ENCODE measurements at regions not wholly inside any gene's neighbourhood (a gene's known extent, or its start where the extent isn't known, plus 50 kb on each side); places are given as distances from the start of the nearest gene placed in this dataset.

- H4K20me1 ChIP-seq (ENCODE audit: insufficient read depth, poor library complexity, severe bottlenecking), result no peaks in the 10 kb centered on the region
- no peaks in the 10 kb centered on the region for H3K36me3 ChIP-seq (replicated peaks; ENCODE audit: insufficient read depth, low read depth)
- H3K4me1 ChIP-seq (ENCODE audit: insufficient read depth), result no peaks in the 10 kb centered on the region
- H3K79me2 ChIP-seq, result no peaks in the 10 kb centered on the region
- H3K27me3 ChIP-seq, result no peaks in the 10 kb centered on the region
- WGBS (ENCODE audit: low lambda C conversion rate, missing lambda C conversion rate), result 56% methylated on average over 5 of the region's 5 CpGs
- no peaks in the 10 kb centered on the region for H3K9me2 ChIP-seq (replicated peaks; ENCODE audit: insufficient read depth)
- H2AFZ ChIP-seq, result no peak overlapping the region
- H3K4me2 ChIP-seq, result no peak overlapping the region
- DNase-seq (ENCODE audit: low spot score), result peak; percentile 39
- no peak overlapping the region for H3K4me3 ChIP-seq
- no peaks in the 10 kb centered on the region for H3K9me3 ChIP-seq (ENCODE audit: low read depth)
- no peak overlapping the region for H3K27ac ChIP-seq
- TF ChIP-seq EZH2 (IDR thresholded peaks at IDR 0.05; ENCODE audit: borderline replicate concordance) (no peak), EZH2phosphoT487 (IDR thresholded peaks at IDR 0.05; ENCODE audit: low read depth, severe bottlenecking, unreplicated experiment) (no peak)
- TF ChIP-seq, protein P1, sequence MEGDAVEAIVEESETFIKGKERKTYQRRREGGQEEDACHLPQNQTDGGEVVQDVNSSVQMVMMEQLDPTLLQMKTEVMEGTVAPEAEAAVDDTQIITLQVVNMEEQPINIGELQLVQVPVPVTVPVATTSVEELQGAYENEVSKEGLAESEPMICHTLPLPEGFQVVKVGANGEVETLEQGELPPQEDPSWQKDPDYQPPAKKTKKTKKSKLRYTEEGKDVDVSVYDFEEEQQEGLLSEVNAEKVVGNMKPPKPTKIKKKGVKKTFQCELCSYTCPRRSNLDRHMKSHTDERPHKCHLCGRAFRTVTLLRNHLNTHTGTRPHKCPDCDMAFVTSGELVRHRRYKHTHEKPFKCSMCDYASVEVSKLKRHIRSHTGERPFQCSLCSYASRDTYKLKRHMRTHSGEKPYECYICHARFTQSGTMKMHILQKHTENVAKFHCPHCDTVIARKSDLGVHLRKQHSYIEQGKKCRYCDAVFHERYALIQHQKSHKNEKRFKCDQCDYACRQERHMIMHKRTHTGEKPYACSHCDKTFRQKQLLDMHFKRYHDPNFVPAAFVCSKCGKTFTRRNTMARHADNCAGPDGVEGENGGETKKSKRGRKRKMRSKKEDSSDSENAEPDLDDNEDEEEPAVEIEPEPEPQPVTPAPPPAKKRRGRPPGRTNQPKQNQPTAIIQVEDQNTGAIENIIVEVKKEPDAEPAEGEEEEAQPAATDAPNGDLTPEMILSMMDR (IDR thresholded peaks at IDR 0.05; ENCODE audit: poor library complexity), result no peak
Observed at GRCh38 chr3:851098-851790, 241.6 kb upstream of the CNTN6 start.

- no peaks in the 10 kb centered on the region for H3K36me3 ChIP-seq (replicated peaks; ENCODE audit: insufficient read depth, low read depth)
- H4K20me1 ChIP-seq (ENCODE audit: insufficient read depth, poor library complexity, severe bottlenecking), result no peaks in the 10 kb centered on the region
- no peaks in the 10 kb centered on the region for H3K4me1 ChIP-seq (ENCODE audit: insufficient read depth)
- H3K9me2 ChIP-seq (replicated peaks; ENCODE audit: insufficient read depth), result no peaks in the 10 kb centered on the region
- H3K9me3 ChIP-seq (ENCODE audit: low read depth), result no peaks in the 10 kb centered on the region
- no peaks in the 10 kb centered on the region for H3K27me3 ChIP-seq
- 77% methylated on average over 4 of the region's 4 CpGs for WGBS (ENCODE audit: low lambda C conversion rate, missing lambda C conversion rate)
- H3K79me2 ChIP-seq, result no peaks in the 10 kb centered on the region
- H2AFZ ChIP-seq, result no peak overlapping the region
- TF ChIP-seq EZH2 (IDR thresholded peaks at IDR 0.05; ENCODE audit: borderline replicate concordance) (no peak), EZH2phosphoT487 (IDR thresholded peaks at IDR 0.05; ENCODE audit: low read depth, severe bottlenecking, unreplicated experiment) (no peak)
- TF ChIP-seq, protein P1 (IDR thresholded peaks at IDR 0.05; ENCODE audit: poor library complexity), result no peak
- no peak overlapping the region for H3K4me2 ChIP-seq
- H3K27ac ChIP-seq, result no peak overlapping the region
- H3K4me3 ChIP-seq, result no peak overlapping the region
- no peak for DNase-seq (ENCODE audit: low spot score)
Observed at GRCh38 chr3:852033-852432, 240.8 kb upstream of the CNTN6 start.

DNA sequence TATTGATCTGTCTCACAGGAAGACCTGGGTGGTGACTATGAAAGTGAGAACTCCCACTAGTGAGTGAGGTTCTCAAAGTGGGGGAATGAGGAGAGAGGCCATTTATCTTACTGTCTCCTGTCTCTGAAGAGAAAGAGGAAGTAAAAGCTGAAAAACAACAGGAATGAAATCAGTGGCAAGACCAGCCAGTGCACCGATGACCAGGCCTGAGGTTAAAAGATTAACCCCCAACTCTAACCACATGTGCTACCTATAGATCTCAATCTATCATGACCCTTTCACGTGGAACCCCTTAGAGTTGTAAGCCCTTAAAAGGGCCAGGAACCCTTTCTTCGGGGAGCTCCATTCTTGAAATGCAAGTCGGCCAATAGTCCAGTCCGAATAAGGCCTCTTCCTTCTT, 239.3 kb upstream of the CNTN6 start:
- WGBS (ENCODE audit: low lambda C conversion rate, missing lambda C conversion rate), result 87% methylated on average over 5 of the region's 5 CpGs
- Histone ChIP-seq H4K20me1 (ENCODE audit: insufficient read depth, poor library complexity, severe bottlenecking) (no peaks in the 10 kb centered on the region), H3K4me2 (no peak overlapping the region), H3K9me2 (replicated peaks; ENCODE audit: insufficient read depth) (no peaks in the 10 kb centered on the region), H3K36me3 (replicated peaks; ENCODE audit: insufficient read depth, low read depth) (no peaks in the 10 kb centered on the region), H3K4me3 (no peak overlapping the region), H3K9me3 (ENCODE audit: low read depth) (no peaks in the 10 kb centered on the region), H3K4me1 (ENCODE audit: insufficient read depth) (no peaks in the 10 kb centered on the region), H3K79me2 (no peaks in the 10 kb centered on the region), H2AFZ (no peak overlapping the region), H3K27me3 (no peaks in the 10 kb centered on the region), H3K27ac (no peak overlapping the region)
- DNase-seq (ENCODE audit: low spot score), result no peak
- no peak for TF ChIP-seq EZH2 (IDR thresholded peaks at IDR 0.05; ENCODE audit: borderline replicate concordance)
- no peak for TF ChIP-seq EZH2phosphoT487 (IDR thresholded peaks at IDR 0.05; ENCODE audit: low read depth, severe bottlenecking, unreplicated experiment)
- TF ChIP-seq, protein P1 (IDR thresholded peaks at IDR 0.05; ENCODE audit: poor library complexity), result no peak
